PC-3 (cell line): ENCODE measurements at regions not wholly inside any gene's neighbourhood (a gene's known extent, or its start where the extent isn't known, plus 50 kb on each side); places are given as distances from the start of the nearest gene placed in this dataset.

Source experiments
- CTCF ChIP-seq: fragments of 300-600 bp; sonication (generic); conservative IDR thresholded peaks from 2 replicates; pipeline ENCODE4 v1.5.1; 2017; ENCODE audit warnings: antibody characterized with exemption, low read depth, mild to moderate bottlenecking, low read length
- EZH2phosphoT487 ChIP-seq: fragments of 300-600 bp; sonication (generic); IDR thresholded peaks from 2 replicates; pipeline ENCODE4 v1.6.1; 2018; ENCODE audit warnings: mild to moderate bottlenecking, antibody characterized with exemption, low read length, borderline replicate concordance

GRCh38 chr3:64801856-64802255 lies 114.1 kb upstream of the ADAMTS9 start:
- TF ChIP-seq CTCF (no peak), EZH2phosphoT487 (no peak)
